Endothelial cell of umbilical vein (primary cell): ENCODE measurements at regions not wholly inside any gene's neighbourhood (a gene's known extent, or its start where the extent isn't known, plus 50 kb on each side); places are given as distances from the start of the nearest gene placed in this dataset.

ENCODE experiments used
- BruUV-seq: library from RNA; stranded (reverse); fragments of 400-500 nt; replicated peaks from 2 replicates; lab custom pipeline; 2021; lab: Mats Ljungman, UMichigan
- CTCF ChIA-PET: fragments of 300-600, 350-600 bp; sonication (Branson Sonifier 250); formaldehyde crosslinking; loops from one replicate; lab custom pipeline; 2021; ENCODE audit warnings: antibody characterized with exemption, inconsistent platforms; lab: Charles Lee
- POLR2A ChIA-PET: fragments of 300-600, 350-600 bp; sonication (Branson Sonifier 250); formaldehyde crosslinking; loops from one replicate; lab custom pipeline; 2021; ENCODE audit warnings: antibody characterized with exemption, inconsistent platforms; lab: Charles Lee
- DNase-seq: peaks from one replicate; pipeline ENCODE4 v3.0.0-alpha.2; 2011; ENCODE audit warnings: low read depth, low spot score
- FAIRE-seq: peaks from 2 replicates; lab custom pipeline; 2011; peaks lifted over from hg19 to GRCh38; lab: Jason Lieb, UNC
- H2AFZ ChIP-seq: 2 replicates; pipeline ENCODE4 v1.6.0; 2012; ENCODE audit warnings: low read depth, low read length, control low read depth, inconsistent platforms
- H3K27ac ChIP-seq: 2 replicates; pipeline ENCODE4 v1.5.1; 2011; ENCODE audit warnings: low read depth, mild to moderate bottlenecking, control low read depth, low read length, moderate library complexity; ENCODE audit not compliant: insufficient read depth
- H3K27me3 ChIP-seq, 2 experiments: 2 replicates each; pipeline versions ENCODE4 v1.6.0 to v1.6.1; 2011; ENCODE audit warnings: low read length in 2 of 2, mixed read lengths in 1 of 2; ENCODE audit not compliant: control insufficient read depth in 2 of 2, insufficient read depth in 2 of 2
- H3K36me3 ChIP-seq, 2 experiments: 2 replicates in 1 of 2; 3 replicates in 1 of 2; pipeline ENCODE4 v1.5.1; 2011; ENCODE audit warnings: low read length in 2 of 2, mild to moderate bottlenecking in 1 of 2, moderate library complexity in 1 of 2; ENCODE audit not compliant: control insufficient read depth in 2 of 2, insufficient read depth in 2 of 2; ENCODE audit errors: extremely low read depth in 1 of 2
- H3K4me1 ChIP-seq: 3 replicates; pipeline ENCODE4 v1.5.1; 2011; ENCODE audit warnings: mild to moderate bottlenecking, low read length; ENCODE audit not compliant: control insufficient read depth, insufficient read depth; ENCODE audit errors: extremely low read depth
- H3K4me2 ChIP-seq: 2 replicates; pipeline ENCODE4 v1.6.1; 2011; ENCODE audit warnings: low read length, control low read depth, mixed read lengths; ENCODE audit not compliant: insufficient read depth
- H3K4me3 ChIP-seq, 3 experiments: fragments of 200-600 bp in 1 of 3; sonication (generic), shearing (Covaris generic) in 1 of 3; replicated peaks in 1 of 3; 2 replicates each; pipeline ENCODE4 v1.5.1; 2011 to 2016; ENCODE audit warnings: control low read depth in 3 of 3, low read length in 3 of 3, mild to moderate bottlenecking in 2 of 3, inconsistent platforms in 1 of 3, low read depth in 1 of 3, moderate library complexity in 1 of 3; ENCODE audit not compliant: insufficient read depth in 1 of 3
- H3K79me2 ChIP-seq: 2 replicates; pipeline ENCODE4 v1.6.0; 2012; ENCODE audit warnings: low read length, inconsistent platforms; ENCODE audit not compliant: control insufficient read depth, insufficient read depth
- H3K9ac ChIP-seq: replicated peaks from 2 replicates; pipeline ENCODE3; 2011; ENCODE audit warnings: low read length, control low read depth; ENCODE audit not compliant: insufficient read depth; ENCODE audit errors: extremely low read depth
- H3K9me1 ChIP-seq: replicated peaks from 3 replicates; pipeline ENCODE4 v1.6.0; 2011; ENCODE audit warnings: mild to moderate bottlenecking, low read length; ENCODE audit not compliant: control insufficient read depth, insufficient read depth; ENCODE audit errors: extremely low read depth
- H3K9me3 ChIP-seq: replicated peaks from 2 replicates; pipeline ENCODE4 v1.5.1; 2012; ENCODE audit warnings: low read length, inconsistent platforms; ENCODE audit not compliant: control insufficient read depth, insufficient read depth
- H4K20me1 ChIP-seq: replicated peaks from 2 replicates; pipeline ENCODE3; 2011; ENCODE audit warnings: mild to moderate bottlenecking, low read length; ENCODE audit not compliant: control insufficient read depth, insufficient read depth; ENCODE audit errors: extremely low read depth
- CTCF ChIP-seq, 2 donors: IDR thresholded peaks; 1 replicate in 1 of 2; 2 replicates in 1 of 2; pipeline ENCODE4 v1.5.1; 2011; ENCODE audit warnings: low read length in 2 of 2, mild to moderate bottlenecking in 2 of 2, moderate library complexity in 2 of 2, control low read depth in 1 of 2, inconsistent platforms in 1 of 2, low read depth in 1 of 2; ENCODE audit not compliant: insufficient read depth in 1 of 2; ENCODE audit errors: extremely low read depth in 1 of 2
- EZH2 ChIP-seq: IDR thresholded peaks from 2 replicates; pipeline ENCODE4 v1.6.1; 2012; ENCODE audit warnings: borderline replicate concordance, low read depth, mild to moderate bottlenecking, moderate library complexity, low read length, inconsistent platforms; ENCODE audit not compliant: severe bottlenecking
- FOS ChIP-seq: IDR thresholded peaks from 2 replicates; pipeline ENCODE4 v1.6.1; 2011; ENCODE audit warnings: mild to moderate bottlenecking, low read length, moderate library complexity, borderline replicate concordance; ENCODE audit not compliant: insufficient read depth
- GATA2 ChIP-seq: IDR thresholded peaks from 2 replicates; pipeline ENCODE4 v1.7.0; 2011; ENCODE audit warnings: low read depth, mild to moderate bottlenecking, moderate library complexity, mixed read lengths, low read length; ENCODE audit not compliant: insufficient read length, insufficient read depth
- JUN ChIP-seq: IDR thresholded peaks from 2 replicates; pipeline ENCODE4 v1.6.1; 2011; ENCODE audit warnings: borderline replicate concordance, low read depth; ENCODE audit not compliant: insufficient read length, insufficient read depth
- MAX ChIP-seq: IDR thresholded peaks from 2 replicates; pipeline ENCODE4 v1.6.1; 2011; ENCODE audit not compliant: insufficient read depth, insufficient read length
- MYC ChIP-seq: IDR thresholded peaks from one replicate; pipeline ENCODE4 v1.6.1; 2011; ENCODE audit warnings: mild to moderate bottlenecking, low read depth, low read length
- POLR2A ChIP-seq: IDR thresholded peaks from 2 replicates; pipeline ENCODE4 v1.6.1; 2012; ENCODE audit warnings: low read depth, mild to moderate bottlenecking, control low read depth, low read length
- POLR2AphosphoS5 ChIP-seq: IDR thresholded peaks from 2 replicates; pipeline ENCODE4 v1.6.1; 2012; ENCODE audit warnings: low read depth, mild to moderate bottlenecking, control low read depth, low read length, moderate library complexity; ENCODE audit not compliant: insufficient read depth
- dilution Hi-C: fragments of 300-500 bp; cut with MboI; formaldehyde crosslinking; loops from one replicate; pipeline ENCODE4 v1.15.0; 2019; ENCODE audit warnings: low sequenced_read_pairs; ENCODE audit not compliant: extremely low pct_ligation_motif_present
- intact Hi-C: fragments of 100-400 bp; cut with micrococcal nuclease; formaldehyde crosslinking; loops from one replicate; pipeline ENCODE4 v1.10.0; 2022

GRCh38 chr1:181872562-181872961 is 188.9 kb downstream of the ZNF648 start:
- dilution Hi-C loops (no loop called here), intact Hi-C loops (no loop called here)
- Histone ChIP-seq H3K4me1 (no peaks in the 10 kb centered on the region), H4K20me1 (no peaks in the 10 kb centered on the region), H3K27ac (no peak overlapping the region), H3K79me2 (no peaks in the 10 kb centered on the region), H3K4me3 (no peak overlapping the region), H3K9ac (no peak overlapping the region), H3K9me3 (peaks cover 1% of the 10 kb centered on the region), H3K27me3 (no peaks in the 10 kb centered on the region), H3K36me3 (no peaks in the 10 kb centered on the region), H2AFZ (no peak overlapping the region), H3K9me1 (no peaks in the 10 kb centered on the region), H3K4me2 (no peak overlapping the region)
- DNase-seq (no peak), FAIRE-seq (no peak)
- POLR2A ChIA-PET: no interaction called here
- BruUV-seq: no TSS peak
- TF ChIP-seq EZH2: no peak
- no peak for TF ChIP-seq GATA2
- no peak for TF ChIP-seq CTCF (IDR thresholded peaks at IDR 0.05; ENCODE audit: extremely low read depth in 1 of 2, insufficient read depth in 1 of 2, low read depth in 1 of 2, low read length in 2 of 2)
- TF ChIP-seq POLR2AphosphoS5: no peak
- TF ChIP-seq JUN: no peak
- TF ChIP-seq MAX: no peak
- no peak for TF ChIP-seq FOS
- TF ChIP-seq POLR2A: no peak
- TF ChIP-seq MYC: no peak
- CTCF ChIA-PET: no interaction called here
